ENCODE measurements at regions not wholly inside any gene's neighbourhood (a gene's known extent, or its start where the extent isn't known, plus 50 kb on each side); places are given as distances from the start of the nearest gene placed in this dataset.

DNA sequence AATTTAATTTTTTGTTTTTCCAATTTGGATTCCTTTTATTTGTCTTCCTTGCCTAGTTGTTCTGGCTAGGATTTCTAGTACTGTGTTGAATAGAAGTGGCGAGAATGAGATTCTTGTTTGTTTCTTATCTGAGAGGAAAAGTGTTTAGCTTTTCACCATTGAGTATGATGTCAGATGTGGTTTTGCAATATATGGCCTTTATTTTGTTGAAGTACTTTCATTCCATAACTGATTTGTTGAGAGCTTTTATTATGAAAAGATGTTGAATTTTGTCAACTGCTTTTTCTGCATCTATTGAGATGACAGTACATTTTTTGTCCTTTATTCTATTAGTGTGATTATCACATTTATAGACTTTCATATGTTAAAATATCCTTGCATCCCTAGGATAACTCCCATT, 462.0 kb downstream of the CCDC91 start:
- intact Hi-C loops (cut with DNase I): no loop called here

GRCh38 chr12:28681980-28682379, 467.1 kb upstream of the FAR2 start:
- 97 to 98% methylated on average over 3 of the region's 3 CpGs for WGBS, 2 donors
- Histone ChIP-seq H3K36me3 (no peaks in the 10 kb centered on the region), H3K27me3 (no peaks in the 10 kb centered on the region), H3K4me3 (replicated peaks in 1 of 3) (no peak overlapping the region), H3K27ac (no peak overlapping the region), H3K9me3 (no peaks in the 10 kb centered on the region), H3K4me1 (no peaks in the 10 kb centered on the region)
- no peak for TF ChIP-seq POLR2A (IDR thresholded peaks at IDR 0.05)
- TF ChIP-seq, protein P1, sequence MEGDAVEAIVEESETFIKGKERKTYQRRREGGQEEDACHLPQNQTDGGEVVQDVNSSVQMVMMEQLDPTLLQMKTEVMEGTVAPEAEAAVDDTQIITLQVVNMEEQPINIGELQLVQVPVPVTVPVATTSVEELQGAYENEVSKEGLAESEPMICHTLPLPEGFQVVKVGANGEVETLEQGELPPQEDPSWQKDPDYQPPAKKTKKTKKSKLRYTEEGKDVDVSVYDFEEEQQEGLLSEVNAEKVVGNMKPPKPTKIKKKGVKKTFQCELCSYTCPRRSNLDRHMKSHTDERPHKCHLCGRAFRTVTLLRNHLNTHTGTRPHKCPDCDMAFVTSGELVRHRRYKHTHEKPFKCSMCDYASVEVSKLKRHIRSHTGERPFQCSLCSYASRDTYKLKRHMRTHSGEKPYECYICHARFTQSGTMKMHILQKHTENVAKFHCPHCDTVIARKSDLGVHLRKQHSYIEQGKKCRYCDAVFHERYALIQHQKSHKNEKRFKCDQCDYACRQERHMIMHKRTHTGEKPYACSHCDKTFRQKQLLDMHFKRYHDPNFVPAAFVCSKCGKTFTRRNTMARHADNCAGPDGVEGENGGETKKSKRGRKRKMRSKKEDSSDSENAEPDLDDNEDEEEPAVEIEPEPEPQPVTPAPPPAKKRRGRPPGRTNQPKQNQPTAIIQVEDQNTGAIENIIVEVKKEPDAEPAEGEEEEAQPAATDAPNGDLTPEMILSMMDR (IDR thresholded peaks at IDR 0.05): no peak
- intact Hi-C loops (cut with DNase I): no loop called here
- DNase-seq: no peak

More for the DNA sequence above, 462.0 kb downstream of the CCDC91 start:
- no peaks in the 10 kb centered on the region for H3K9me3 ChIP-seq
- 96 to 98% methylated on average over 1 of the region's 1 CpG for WGBS, 2 donors
- DNase-seq: no peak
- no peak overlapping the region for H3K27ac ChIP-seq
- no peaks in the 10 kb centered on the region for H3K36me3 ChIP-seq
- no peaks in the 10 kb centered on the region for H3K27me3 ChIP-seq
- no peaks in the 10 kb centered on the region for H3K4me1 ChIP-seq
- H3K4me3 ChIP-seq (replicated peaks in 1 of 3): no peak overlapping the region
- TF ChIP-seq, protein P1 (IDR thresholded peaks at IDR 0.05): no peak
- TF ChIP-seq POLR2A (IDR thresholded peaks at IDR 0.05): no peak

- Histone ChIP-seq H3K27me3 (no peaks in the 10 kb centered on the region), H3K27ac (no peak overlapping the region), H3K9me3 (no peaks in the 10 kb centered on the region), H3K36me3 (no peaks in the 10 kb centered on the region), H3K4me1 (no peaks in the 10 kb centered on the region), H3K4me3 (replicated peaks in 1 of 3) (no peak overlapping the region)
- TF ChIP-seq, protein P1 (IDR thresholded peaks at IDR 0.05): no peak
- no peak for TF ChIP-seq POLR2A (IDR thresholded peaks at IDR 0.05)
- WGBS, 2 donors: 92 to 95% methylated on average over 4 of the region's 4 CpGs
- intact Hi-C loops (cut with DNase I): no loop called here
- no peak for DNase-seq
Measured at GRCh38 chr12:28683366-28683765, 465.7 kb upstream of the FAR2 start.

DNA sequence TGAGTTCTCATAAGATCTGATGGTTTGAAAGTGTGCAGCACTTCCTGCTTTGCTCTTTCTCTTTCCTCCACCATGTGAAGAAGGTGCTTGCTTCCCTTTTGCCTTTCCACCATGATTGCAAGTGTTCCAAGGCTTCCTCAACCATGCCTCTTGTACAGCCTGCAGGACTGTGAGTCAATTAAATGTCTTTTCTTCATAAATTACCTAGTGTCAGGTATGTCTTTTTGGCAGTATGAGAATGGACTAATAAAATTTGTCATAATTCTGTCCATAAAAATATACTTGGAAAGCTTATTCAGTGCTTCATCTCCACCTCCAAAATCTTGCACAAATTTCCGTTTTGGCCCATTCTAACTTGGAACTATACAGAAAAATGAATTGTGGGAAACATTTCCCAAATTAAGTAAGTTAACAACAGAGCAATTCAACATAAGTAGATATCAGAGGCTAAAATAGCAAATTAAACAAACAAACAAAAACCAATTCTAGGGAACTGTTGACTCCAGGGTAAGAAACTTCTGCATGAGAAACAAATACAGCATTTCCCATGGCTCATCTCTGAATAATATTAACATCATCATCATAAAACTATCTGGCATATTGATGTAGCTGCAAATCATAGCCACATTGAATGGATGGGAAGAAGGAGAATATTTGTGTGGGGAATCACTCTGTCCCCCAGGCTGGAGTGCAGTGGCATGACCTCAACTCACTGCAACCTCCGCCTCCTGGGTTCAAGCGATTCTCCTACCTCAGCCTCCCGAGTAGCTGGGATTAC, 459.5 kb upstream of the FAR2 start:
- intact Hi-C loops (cut with DNase I): no loop called here
- WGBS, 2 donors: 89 to 92% methylated on average over 4 of the region's 4 CpGs
- no peak for DNase-seq
- Histone ChIP-seq H3K9me3 (no peaks in the 10 kb centered on the region), H3K27ac (no peak overlapping the region), H3K36me3 (no peaks in the 10 kb centered on the region), H3K4me3 (replicated peaks in 1 of 3) (no peak overlapping the region), H3K4me1 (no peaks in the 10 kb centered on the region), H3K27me3 (no peaks in the 10 kb centered on the region)
- TF ChIP-seq POLR2A (IDR thresholded peaks at IDR 0.05): no peak
- TF ChIP-seq, protein P1 (IDR thresholded peaks at IDR 0.05): no peak

DNA sequence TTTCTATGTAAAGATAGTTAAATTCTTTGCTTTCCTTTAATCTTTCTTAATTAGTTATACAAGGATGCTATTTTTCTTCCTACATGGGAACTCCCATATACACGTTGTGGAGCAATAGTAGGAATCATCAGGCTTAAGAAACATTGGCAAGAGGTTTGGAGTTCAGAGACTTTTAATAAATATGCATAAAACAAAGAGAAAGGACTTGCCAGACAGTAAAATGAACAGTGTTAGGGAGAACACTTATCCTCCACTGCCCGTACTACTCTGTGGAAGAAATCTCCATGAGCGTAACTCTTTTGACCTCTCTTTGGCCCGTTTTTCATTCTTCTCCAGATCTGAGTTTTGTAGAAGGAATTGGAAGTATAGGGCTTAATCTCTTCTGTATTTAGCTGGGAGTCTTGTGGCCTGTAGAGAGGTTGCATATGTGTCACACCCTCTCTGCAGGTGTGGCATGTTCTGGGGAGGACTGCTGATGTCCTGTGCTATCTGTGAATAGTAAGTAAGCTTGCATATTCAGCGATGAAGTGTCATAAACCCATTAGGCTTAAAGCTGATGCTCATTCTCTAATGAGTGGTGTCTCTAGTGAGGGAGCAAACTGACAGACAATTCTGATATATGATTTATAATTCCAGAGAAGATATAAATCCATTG, 455.4 kb upstream of the FAR2 start:
- TF ChIP-seq, protein P1 (IDR thresholded peaks at IDR 0.05): no peak
- 80 to 84% methylated on average over 5 of the region's 5 CpGs for WGBS, 2 donors
- intact Hi-C loops (cut with DNase I): no loop called here
- no peaks in the 10 kb centered on the region for H3K36me3 ChIP-seq
- no peak overlapping the region for H3K27ac ChIP-seq
- no peaks in the 10 kb centered on the region for H3K9me3 ChIP-seq
- no peak for DNase-seq
- H3K4me1 ChIP-seq: no peaks in the 10 kb centered on the region
- no peaks in the 10 kb centered on the region for H3K27me3 ChIP-seq
- no peak overlapping the region for H3K4me3 ChIP-seq (replicated peaks in 1 of 3)
